Activated CD4-positive, alpha-beta T cell treated with anti-CD3 and anti-CD28 coated beads for 36 hours (primary cell): ENCODE measurements at regions not wholly inside any gene's neighbourhood (a gene's known extent, or its start where the extent isn't known, plus 50 kb on each side); places are given as distances from the start of the nearest gene placed in this dataset.

Experiments used
- ATAC-seq: fragments of 200-7000 bp; cut with Tn5 transposase; one replicate; pipeline ENCODE4 v1.10.0; 2021; ENCODE audit warnings: mild to moderate bottlenecking, moderate library complexity
- CTCF ChIA-PET: fragments of 350-600 bp; sonication (Branson Sonifier 250); formaldehyde crosslinking; loops from one replicate; lab custom pipeline; 2021; ENCODE audit warnings: antibody characterized with exemption; lab: Charles Lee
- POLR2A ChIA-PET: fragments of 350-600 bp; sonication (Branson Sonifier 250); formaldehyde crosslinking; loops from one replicate; lab custom pipeline; 2021; ENCODE audit warnings: antibody characterized with exemption, inconsistent platforms; lab: Charles Lee
- DNase-seq: peaks from one replicate; pipeline ENCODE4 v3.0.0-alpha.2; 2020
- H3K27ac Mint-ChIP-seq: one replicate; pipeline ENCODE4 v1.8.0; 2021; ENCODE audit warnings: mixed read lengths
- H3K27me3 Mint-ChIP-seq: one replicate; pipeline ENCODE4 v1.8.0; 2021; ENCODE audit warnings: mixed read lengths
- H3K36me3 Mint-ChIP-seq: one replicate; pipeline ENCODE4 v1.8.0; 2021; ENCODE audit warnings: low read depth, mixed read lengths
- H3K4me1 Mint-ChIP-seq: one replicate; pipeline ENCODE4 v1.8.0; 2021; ENCODE audit warnings: mixed read lengths
- H3K4me3 Mint-ChIP-seq: one replicate; pipeline ENCODE4 v1.8.0; 2021; ENCODE audit warnings: mild to moderate bottlenecking, moderate library complexity, mixed read lengths
- H3K9me3 Mint-ChIP-seq: one replicate; pipeline ENCODE4 v1.8.0; 2021; ENCODE audit warnings: low read depth, mixed read lengths
- intact Hi-C, 2 experiments: fragments of 100-400 bp; cut with DNase I in 1 of 2; cut with micrococcal nuclease in 1 of 2; formaldehyde crosslinking; loops; one replicate each; pipeline versions ENCODE4 v1.14.2 to v1.15.1; 2022 to 2024; cut with DNase I, micrococcal nuclease

DNA sequence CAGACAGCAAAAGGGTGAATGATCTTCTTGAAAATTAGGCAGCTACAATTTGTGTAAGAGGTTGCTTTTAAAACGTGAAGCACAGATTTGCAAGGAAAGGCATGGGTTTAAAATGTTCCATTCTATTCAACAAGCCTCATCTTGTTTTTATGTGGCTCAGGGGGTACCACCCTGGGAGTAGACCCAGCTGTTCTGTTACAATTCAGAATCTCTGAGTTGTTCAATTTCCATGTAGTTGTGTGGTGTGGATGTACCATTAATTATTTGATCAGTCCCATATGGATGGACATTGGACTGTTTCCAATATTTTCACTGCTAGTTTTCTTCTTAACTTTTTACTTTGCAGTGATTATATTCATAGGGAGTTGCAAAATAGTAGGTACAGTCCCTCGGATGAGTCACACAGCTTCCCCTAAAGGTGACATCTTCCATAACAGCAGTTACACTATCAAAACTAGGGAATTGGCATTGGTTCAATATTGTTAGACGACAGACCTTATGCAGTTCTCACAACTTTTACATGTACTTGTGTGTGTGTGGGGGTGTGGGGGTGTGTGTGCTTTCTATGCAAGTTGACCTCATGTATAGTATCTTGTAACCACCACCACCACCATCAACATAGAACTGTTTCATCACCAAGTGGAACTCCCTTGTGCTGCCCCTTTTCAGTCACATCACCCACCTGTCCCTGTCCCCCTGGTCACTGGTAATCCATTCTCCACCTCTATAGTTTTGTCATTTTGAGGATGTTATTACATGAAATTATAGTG lies 59.0 kb upstream of the CAPRIN2 start:
- Mint-ChIP-seq H3K4me1 (peaks cover 2% of the 10 kb centered on the region), H3K36me3 (no peaks in the 10 kb centered on the region), H3K9me3 (no peaks in the 10 kb centered on the region), H3K27me3 (peaks cover 20% of the 10 kb centered on the region), H3K27ac (no peak overlapping the region), H3K4me3 (no peak overlapping the region)
- intact Hi-C loops = no loop called here
- DNase-seq = no peak
- peak; percentile 77 for ATAC-seq
- ChIA-PET CTCF (interaction anchor here (0.6 to 1.3 kb wide), 4 partner anchors 8 to 1294 kb away, joined by 3 to 5 read pairs (median 4); no protein-coding TSS in a partner anchor), POLR2A (no interaction called here)

DNA sequence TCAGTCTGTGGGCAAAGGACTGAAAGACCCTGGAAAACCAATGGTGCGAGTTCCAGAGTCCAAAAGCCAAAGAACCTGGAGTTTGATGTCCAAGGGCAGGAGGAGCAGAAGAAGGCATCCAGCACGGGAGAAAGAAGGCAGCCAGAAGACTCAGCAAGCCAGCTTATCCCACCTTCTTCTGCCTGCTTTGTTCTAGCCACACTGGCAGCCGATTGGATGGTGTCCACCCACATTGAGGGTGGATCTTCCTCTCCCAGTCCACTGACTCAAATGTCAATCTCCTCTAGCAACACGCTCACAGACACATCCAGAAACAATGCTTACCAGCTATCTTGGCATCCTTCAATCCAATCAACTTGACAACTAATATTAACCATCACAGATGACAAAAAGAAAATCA lies 57.2 kb upstream of the CAPRIN2 start:
- Mint-ChIP-seq H3K27ac (no peak overlapping the region), H3K9me3 (no peaks in the 10 kb centered on the region), H3K27me3 (peaks cover 22% of the 10 kb centered on the region), H3K4me3 (no peak overlapping the region), H3K4me1 (peaks cover 2% of the 10 kb centered on the region), H3K36me3 (no peaks in the 10 kb centered on the region)
- DNase-seq = no peak
- POLR2A ChIA-PET = no interaction called here
- CTCF ChIA-PET = interaction anchor here (0.6 to 1.2 kb wide), 5 partner anchors 10 to 1292 kb away, joined by 3 to 9 read pairs (median 5); no protein-coding TSS in a partner anchor
- intact Hi-C loops = no loop called here
- ATAC-seq = no peak

DNA sequence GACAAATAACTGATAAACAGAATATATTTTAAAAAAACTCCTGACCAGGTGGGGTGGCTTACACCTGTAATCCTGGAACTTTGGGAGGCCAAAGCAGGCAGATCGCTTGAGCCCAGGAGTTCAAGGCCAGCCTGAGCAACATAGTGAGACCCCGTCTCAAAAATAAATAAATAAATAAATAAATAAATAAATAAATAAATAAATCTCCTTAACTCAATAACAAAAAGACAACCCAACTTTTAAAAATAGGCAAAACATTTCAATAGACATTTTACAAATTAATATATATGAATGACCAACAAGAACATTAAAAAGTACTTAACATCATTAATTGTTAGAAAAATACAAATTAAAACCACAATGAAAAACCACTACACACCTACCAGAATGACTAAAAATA lies 56.2 kb upstream of the CAPRIN2 start:
- DNase-seq (no peak), ATAC-seq (no peak)
- intact Hi-C loops = no loop called here
- ChIA-PET POLR2A (no interaction called here), CTCF (interaction anchor here (1.2 kb wide), 1 partner anchor 11 kb away, joined by 3 read pairs; no protein-coding TSS in a partner anchor)
- Mint-ChIP-seq H3K4me1 (peaks cover 2% of the 10 kb centered on the region), H3K27ac (no peak overlapping the region), H3K4me3 (no peak overlapping the region), H3K27me3 (peaks cover 20% of the 10 kb centered on the region), H3K9me3 (no peaks in the 10 kb centered on the region), H3K36me3 (no peaks in the 10 kb centered on the region)

DNA sequence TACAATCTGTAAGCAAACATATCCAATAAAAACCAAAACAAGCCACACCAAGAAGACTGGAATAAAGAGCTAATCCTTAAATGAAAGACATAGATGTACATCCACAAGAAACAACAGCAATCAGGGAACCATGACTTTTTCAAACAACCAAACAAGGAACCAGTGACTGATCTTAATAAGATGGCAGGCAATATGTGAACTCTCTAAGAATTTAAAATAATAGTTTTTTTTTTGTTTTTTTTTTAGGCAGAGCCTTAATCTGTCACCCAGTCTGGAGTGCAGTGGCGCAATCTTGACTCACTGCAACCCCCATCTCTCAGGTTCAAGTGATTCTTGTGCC lies 52.9 kb upstream of the CAPRIN2 start:
- H3K27me3 Mint-ChIP-seq = peaks cover 18% of the 10 kb centered on the region
- no peak overlapping the region for H3K27ac Mint-ChIP-seq
- no peaks in the 10 kb centered on the region for H3K4me1 Mint-ChIP-seq
- ChIA-PET POLR2A (no interaction called here), CTCF (interaction anchor here (0.7 to 2.7 kb wide), 12 partner anchors 11 to 1288 kb away, joined by 3 to 17 read pairs (median 4); no protein-coding TSS in a partner anchor)
- DNase-seq = no peak
- no peaks in the 10 kb centered on the region for H3K9me3 Mint-ChIP-seq
- no peaks in the 10 kb centered on the region for H3K36me3 Mint-ChIP-seq
- no peak overlapping the region for H3K4me3 Mint-ChIP-seq
- no peak for ATAC-seq
- intact Hi-C loops = loop anchor here (1.0 to 10.0 kb wide), 5 partner anchors 53 to 1288 kb away; partner anchors contain the start of genes CAPRIN2 (in 1 of the 2) and IPO8 (in 1 of the 2)

DNA sequence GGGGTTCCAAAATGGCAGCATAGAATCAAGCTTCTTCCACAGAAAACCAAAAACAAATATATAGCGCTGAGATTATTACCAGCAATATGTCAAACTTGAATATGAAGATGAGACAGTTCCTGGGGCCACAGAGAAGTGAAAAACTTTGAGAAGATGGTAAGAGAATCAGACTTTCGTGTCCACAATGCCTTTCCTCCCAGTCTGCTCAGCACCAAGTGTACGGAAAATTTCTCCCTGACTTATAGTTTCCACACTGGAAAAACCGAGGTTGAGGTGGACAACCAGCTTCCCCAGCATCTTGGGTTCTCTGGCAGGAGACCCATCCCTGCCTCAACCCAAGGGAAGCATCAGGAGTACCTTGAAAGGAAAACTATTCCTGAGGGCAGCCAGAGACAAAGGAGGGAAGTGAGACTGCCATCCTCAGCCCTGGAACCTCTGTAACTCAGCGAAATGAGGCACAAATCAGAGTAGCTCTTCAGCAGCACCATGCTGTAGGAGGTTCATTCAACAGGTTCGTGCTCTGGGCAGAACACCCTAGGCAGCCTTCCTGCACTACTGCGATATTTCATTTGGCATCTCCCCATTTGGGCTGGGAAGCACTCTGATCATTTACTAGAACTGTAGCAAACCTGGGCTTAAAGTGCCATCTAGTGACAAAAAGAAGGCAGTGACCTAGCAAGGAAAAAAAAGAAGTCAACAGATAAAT lies 52.4 kb upstream of the CAPRIN2 start:
- no peak overlapping the region for H3K27ac Mint-ChIP-seq

DNA sequence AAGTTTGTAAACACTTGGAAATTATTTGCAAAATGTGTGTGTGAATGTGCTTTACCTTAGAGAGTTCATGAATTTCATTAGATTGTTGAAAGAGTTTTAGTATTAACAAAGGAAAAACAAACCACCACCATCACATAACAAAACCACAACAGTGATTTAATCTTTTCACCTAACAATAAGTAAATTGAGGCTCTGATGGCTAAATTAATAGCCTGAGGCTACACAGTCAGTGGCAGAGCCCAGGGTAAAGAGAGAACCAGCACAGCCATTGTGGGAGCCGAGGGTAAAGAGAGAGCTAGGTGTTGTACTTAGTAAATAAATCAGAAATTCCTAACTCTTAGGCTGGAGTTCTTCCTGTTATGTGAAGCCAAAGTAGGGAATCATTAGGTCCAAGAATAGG lies 51.2 kb upstream of the CAPRIN2 start:
- ATAC-seq = no peak
- Mint-ChIP-seq H3K27ac (no peak overlapping the region), H3K9me3 (no peaks in the 10 kb centered on the region), H3K4me3 (no peak overlapping the region), H3K36me3 (no peaks in the 10 kb centered on the region), H3K4me1 (no peaks in the 10 kb centered on the region), H3K27me3 (peaks cover 16% of the 10 kb centered on the region)
- intact Hi-C loops = loop anchor here (2.0 to 10.0 kb wide), 3 partner anchors 51 to 1251 kb away; partner anchors contain the start of genes CAPRIN2 (in 1 of the 2) and IPO8 (in 1 of the 2)
- ChIA-PET POLR2A (no interaction called here), CTCF (interaction anchor here (0.6 to 2.5 kb wide), 8 partner anchors 8 to 1253 kb away, joined by 3 to 17 read pairs (median 4); no protein-coding TSS in a partner anchor)
- DNase-seq = no peak

More for the DNA sequence above, 52.4 kb upstream of the CAPRIN2 start:
- no peaks in the 10 kb centered on the region for H3K9me3 Mint-ChIP-seq
- H3K36me3 Mint-ChIP-seq = no peaks in the 10 kb centered on the region
- CTCF ChIA-PET = interaction anchor here (0.6 to 2.7 kb wide), 14 partner anchors 11 to 1300 kb away, joined by 3 to 17 read pairs (median 4); no protein-coding TSS in a partner anchor
- H3K4me3 Mint-ChIP-seq = no peak overlapping the region
- intact Hi-C loops = loop anchor here (1.0 to 10.0 kb wide), 5 partner anchors 52 to 1288 kb away; partner anchors contain the start of genes CAPRIN2 (in 1 of the 2) and IPO8 (in 1 of the 2)
- no peaks in the 10 kb centered on the region for H3K4me1 Mint-ChIP-seq
- peak; percentile 75 for ATAC-seq
- peak; percentile 21 for DNase-seq
- POLR2A ChIA-PET = no interaction called here
- H3K27me3 Mint-ChIP-seq = peaks cover 18% of the 10 kb centered on the region
